Endometrium (tissue), 2 donors: ENCODE measurements at regions not wholly inside any gene's neighbourhood (a gene's known extent, or its start where the extent isn't known, plus 50 kb on each side); places are given as distances from the start of the nearest gene placed in this dataset.

Experiments used
- FAIRE-seq: peaks from 2 replicates; lab custom pipeline; 2012; peaks lifted over from hg19 to GRCh38; lab: Jason Lieb, UNC
- donor health status: control.
- donor health status: control.

GRCh38 chr1:101317590-101317989, 80.8 kb downstream of the S1PR1 start:
- no peak for FAIRE-seq

- no peak for FAIRE-seq
Observed at GRCh38 chr1:101323535-101323934, 86.7 kb downstream of the S1PR1 start.

GRCh38 chr1:101325144-101325543, 88.3 kb downstream of the S1PR1 start:
- FAIRE-seq = no peak

- no peak for FAIRE-seq
Observed at GRCh38 chr1:101330427-101331130, 93.8 kb downstream of the S1PR1 start.

- no peak for FAIRE-seq
Observed at GRCh38 chr1:101331794-101332193, 95.0 kb downstream of the S1PR1 start.

GRCh38 chr1:101332633-101333032, 95.8 kb downstream of the S1PR1 start:
- FAIRE-seq = no peak

GRCh38 chr1:101333186-101333585, 96.4 kb downstream of the S1PR1 start:
- no peak for FAIRE-seq

- FAIRE-seq = no peak
Observed at GRCh38 chr1:101337968-101338367, 101.1 kb downstream of the S1PR1 start.

GRCh38 chr1:101338714-101339430, 102.1 kb downstream of the S1PR1 start:
- FAIRE-seq = no peak

GRCh38 chr1:101344745-101345144, 107.9 kb downstream of the S1PR1 start:
- peak; percentile 80 for FAIRE-seq

- no peak for FAIRE-seq
Observed at GRCh38 chr1:101346419-101346818, 109.6 kb downstream of the S1PR1 start.

- FAIRE-seq = no peak
Observed at GRCh38 chr1:101356013-101356412, 119.2 kb downstream of the S1PR1 start.

GRCh38 chr1:101356604-101357443, 120.0 kb downstream of the S1PR1 start:
- no peak for FAIRE-seq

- FAIRE-seq = peak; percentile 21
Observed at GRCh38 chr1:101357444-101357986, 120.7 kb downstream of the S1PR1 start.

- FAIRE-seq = no peak
Observed at GRCh38 chr1:101360506-101360905, 123.7 kb downstream of the S1PR1 start.

GRCh38 chr1:101363891-101364318, 127.1 kb downstream of the S1PR1 start:
- no peak for FAIRE-seq

- FAIRE-seq = no peak
Observed at GRCh38 chr1:101364370-101365120, 127.7 kb downstream of the S1PR1 start.

GRCh38 chr1:101365186-101365585, 128.4 kb downstream of the S1PR1 start:
- FAIRE-seq = no peak

GRCh38 chr1:101365878-101366277, 129.1 kb downstream of the S1PR1 start:
- peak; percentile 46 for FAIRE-seq

GRCh38 chr1:101366513-101367215, 129.8 kb downstream of the S1PR1 start:
- no peak for FAIRE-seq

- FAIRE-seq = no peak
Observed at GRCh38 chr1:101367630-101368029, 130.8 kb downstream of the S1PR1 start.
